IPS-20b (cell line): ENCODE measurements at regions not wholly inside any gene's neighbourhood (a gene's known extent, or its start where the extent isn't known, plus 50 kb on each side); places are given as distances from the start of the nearest gene placed in this dataset.
A peak's percentile ranks its signal among the peaks of the same experiment; 100 is the strongest.
"Not testable (repeated sequence)": the region's sequence is repeated elsewhere in the genome, so short reads cannot be mapped to it uniquely, and the experiment has no call there.

ENCODE experiments used
- H3K27ac ChIP-seq: one replicate; pipeline ENCODE4 v1.5.1; 2013; ENCODE audit warnings: low read length
- H3K27me3 ChIP-seq: 2 replicates; pipeline ENCODE4 v1.6.1; 2013; ENCODE audit warnings: mild to moderate bottlenecking, low read length, inconsistent platforms; ENCODE audit not compliant: insufficient read depth
- H3K36me3 ChIP-seq: 2 replicates; pipeline ENCODE4 v1.6.1; 2013; ENCODE audit warnings: low read depth, mild to moderate bottlenecking, inconsistent platforms, low read length, moderate library complexity; ENCODE audit not compliant: insufficient read depth
- H3K4me1 ChIP-seq: 2 replicates; pipeline ENCODE4 v1.6.1; 2013; ENCODE audit warnings: mild to moderate bottlenecking, control low read depth, inconsistent platforms, low read length, moderate library complexity; ENCODE audit not compliant: insufficient read depth
- H3K4me3 ChIP-seq: 2 replicates; pipeline ENCODE4 v1.5.1; 2013; ENCODE audit warnings: mild to moderate bottlenecking, low read length, inconsistent platforms
- H3K9ac ChIP-seq: 2 replicates; pipeline ENCODE4 v1.6.1; 2013; ENCODE audit warnings: low read depth, mild to moderate bottlenecking, inconsistent platforms, low read length, moderate library complexity
- H3K9me3 ChIP-seq: 2 replicates; pipeline ENCODE4 v1.6.1; 2013; ENCODE audit warnings: mild to moderate bottlenecking, low read depth, low read length, inconsistent platforms; ENCODE audit not compliant: insufficient read depth

GRCh38 chr15:59828263-59828662, 139.1 kb upstream of the BNIP2 start:
- no peaks in the 10 kb centered on the region; the same call in 1 of the 2 replicates for H3K4me1 ChIP-seq
- no peak overlapping the region for H3K4me3 ChIP-seq

GRCh38 chr15:59825901-59826300, 136.8 kb upstream of the BNIP2 start:
- Histone ChIP-seq H3K36me3 (no peaks in the 10 kb centered on the region), H3K27me3 (no peaks in the 10 kb centered on the region), H3K9me3 (no peaks in the 10 kb centered on the region), H3K27ac (no peak overlapping the region), H3K4me3 (no peak overlapping the region), H3K4me1 (no peaks in the 10 kb centered on the region; the same call in 1 of the 2 replicates), H3K9ac (no peak overlapping the region)

More at GRCh38 chr15:59828263-59828662, 139.1 kb upstream of the BNIP2 start:
- Histone ChIP-seq H3K27me3 (no peaks in the 10 kb centered on the region), H3K36me3 (no peaks in the 10 kb centered on the region), H3K27ac (no peak overlapping the region), H3K9me3 (no peaks in the 10 kb centered on the region), H3K9ac (no peak overlapping the region)

DNA sequence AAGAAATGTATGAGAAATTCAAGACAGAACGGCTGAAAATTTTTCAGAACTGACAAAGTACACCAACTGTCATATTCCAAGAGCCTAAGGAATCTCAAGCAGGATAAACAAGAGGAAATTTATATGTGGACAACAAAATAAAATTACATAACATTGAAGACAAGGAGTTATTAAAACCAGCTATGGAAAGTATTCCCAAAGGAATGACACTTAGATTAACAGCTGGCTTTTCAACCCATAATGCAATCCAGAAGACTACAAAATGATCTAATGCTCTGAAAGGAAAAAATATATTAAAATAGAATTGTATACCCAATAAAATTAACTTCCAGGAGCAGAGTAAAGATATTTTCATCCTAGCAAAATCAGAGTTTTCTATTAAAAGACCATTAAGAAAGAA, 132.2 kb upstream of the BNIP2 start:
- Histone ChIP-seq H3K9ac (no peak overlapping the region), H3K9me3 (no peaks in the 10 kb centered on the region), H3K27me3 (no peaks in the 10 kb centered on the region), H3K36me3 (no peaks in the 10 kb centered on the region), H3K27ac (no peak overlapping the region), H3K4me1 (peaks cover 9% of the 10 kb centered on the region), H3K4me3 (no peak overlapping the region)

- H3K9me3 ChIP-seq: no peaks in the 10 kb centered on the region
- H3K9ac ChIP-seq: no peak overlapping the region
- no peaks in the 10 kb centered on the region for H3K36me3 ChIP-seq
- peaks cover 9% of the 10 kb centered on the region for H3K4me1 ChIP-seq
- no peaks in the 10 kb centered on the region for H3K27me3 ChIP-seq
- H3K4me3 ChIP-seq: no peak overlapping the region
- H3K27ac ChIP-seq: no peak overlapping the region
These were observed 130.0 kb upstream of the BNIP2 start for GRCh38 chr15:59819092-59819491.

- Histone ChIP-seq H3K27me3 (no peaks in the 10 kb centered on the region), H3K9me3 (no peaks in the 10 kb centered on the region), H3K4me1 (peaks cover 9% of the 10 kb centered on the region), H3K27ac (no peak overlapping the region), H3K4me3 (no peak overlapping the region), H3K36me3 (no peaks in the 10 kb centered on the region), H3K9ac (no peak overlapping the region)
These were observed 129.2 kb upstream of the BNIP2 start for GRCh38 chr15:59818336-59818735.

- Histone ChIP-seq H3K27ac (no peak overlapping the region), H3K4me3 (no peak overlapping the region), H3K9ac (no peak overlapping the region), H3K27me3 (no peaks in the 10 kb centered on the region), H3K9me3 (no peaks in the 10 kb centered on the region), H3K36me3 (no peaks in the 10 kb centered on the region), H3K4me1 (peaks cover 9% of the 10 kb centered on the region)
These were observed 128.7 kb upstream of the BNIP2 start for GRCh38 chr15:59817834-59818233.

DNA sequence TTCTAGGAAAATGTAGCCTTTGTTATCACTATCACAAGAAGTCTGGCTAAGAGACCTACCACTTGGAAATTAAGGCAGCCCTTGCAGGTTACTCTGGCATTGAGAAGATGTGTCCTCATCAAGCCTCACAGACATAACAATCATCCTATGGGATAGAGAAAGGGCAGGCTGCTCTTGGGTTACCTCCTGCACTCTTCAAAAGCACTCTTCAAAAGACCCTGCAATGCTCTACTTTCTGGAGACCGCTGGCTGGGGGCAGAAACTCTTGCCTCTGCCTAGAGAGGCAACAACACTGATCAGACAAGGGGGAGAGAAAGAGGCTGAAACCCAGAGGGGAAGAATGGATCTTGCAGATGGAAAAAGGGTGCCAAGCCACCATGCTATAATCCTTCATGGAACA, 127.9 kb upstream of the BNIP2 start:
- H3K4me3 ChIP-seq: no peak overlapping the region
- no peaks in the 10 kb centered on the region for H3K9me3 ChIP-seq
- no peak overlapping the region for H3K9ac ChIP-seq
- no peak overlapping the region for H3K27ac ChIP-seq
- H3K4me1 ChIP-seq: peaks cover 14% of the 10 kb centered on the region
- no peaks in the 10 kb centered on the region for H3K27me3 ChIP-seq
- no peaks in the 10 kb centered on the region for H3K36me3 ChIP-seq

DNA sequence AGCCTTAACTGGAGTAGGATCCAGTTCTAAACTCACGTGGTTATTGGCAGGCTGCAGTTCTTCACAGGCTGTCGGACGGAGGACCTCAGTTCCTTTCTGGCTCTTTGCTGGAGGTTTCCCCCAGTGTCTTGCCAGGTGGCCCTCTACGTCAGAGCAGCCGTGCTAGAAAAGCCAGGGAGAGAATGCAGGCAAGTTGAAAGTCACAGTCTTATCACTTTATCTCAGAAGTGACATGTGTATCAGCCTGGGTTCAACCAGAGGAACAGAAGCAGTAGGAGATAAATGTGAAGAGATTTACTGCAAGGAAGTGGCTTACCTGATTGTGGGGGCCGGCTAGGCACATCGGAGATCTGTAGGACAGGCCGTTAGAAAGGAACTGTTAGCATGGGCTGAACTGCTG, 125.3 kb upstream of the BNIP2 start:
- H3K27me3 ChIP-seq: no peaks in the 10 kb centered on the region
- H3K9me3 ChIP-seq: no peaks in the 10 kb centered on the region
- no peak overlapping the region for H3K27ac ChIP-seq

DNA sequence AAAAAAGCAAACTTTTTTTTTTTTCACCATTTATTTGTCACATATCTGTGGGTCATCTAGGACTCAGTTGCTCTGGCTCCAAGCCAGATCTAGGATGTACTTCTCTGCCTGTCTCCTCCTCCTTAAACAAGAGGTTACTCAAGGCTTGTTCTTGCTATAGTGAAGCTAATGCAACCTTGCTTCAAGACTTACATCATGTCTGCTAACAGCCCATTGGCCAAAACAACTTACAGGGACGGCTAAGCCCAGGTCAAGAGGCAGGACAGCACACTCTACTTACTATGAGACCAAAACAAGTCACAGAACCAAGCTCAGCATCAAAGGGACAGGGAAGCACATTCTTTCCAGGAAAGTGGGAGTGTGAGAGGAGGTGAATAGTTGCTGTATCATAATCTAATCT, 123.8 kb upstream of the BNIP2 start:
- no peaks in the 10 kb centered on the region for H3K9me3 ChIP-seq
- no peaks in the 10 kb centered on the region for H3K36me3 ChIP-seq
- peaks cover 5% of the 10 kb centered on the region; the same call in 1 of the 2 replicates for H3K4me1 ChIP-seq
- no peak overlapping the region for H3K9ac ChIP-seq
- no peaks in the 10 kb centered on the region for H3K27me3 ChIP-seq
- H3K27ac ChIP-seq: no peak overlapping the region
- no peak overlapping the region for H3K4me3 ChIP-seq

More for the DNA sequence above, 125.3 kb upstream of the BNIP2 start:
- Histone ChIP-seq H3K4me3 (no peak overlapping the region), H3K36me3 (no peaks in the 10 kb centered on the region), H3K4me1 (peaks cover 14% of the 10 kb centered on the region), H3K9ac (no peak overlapping the region)

DNA sequence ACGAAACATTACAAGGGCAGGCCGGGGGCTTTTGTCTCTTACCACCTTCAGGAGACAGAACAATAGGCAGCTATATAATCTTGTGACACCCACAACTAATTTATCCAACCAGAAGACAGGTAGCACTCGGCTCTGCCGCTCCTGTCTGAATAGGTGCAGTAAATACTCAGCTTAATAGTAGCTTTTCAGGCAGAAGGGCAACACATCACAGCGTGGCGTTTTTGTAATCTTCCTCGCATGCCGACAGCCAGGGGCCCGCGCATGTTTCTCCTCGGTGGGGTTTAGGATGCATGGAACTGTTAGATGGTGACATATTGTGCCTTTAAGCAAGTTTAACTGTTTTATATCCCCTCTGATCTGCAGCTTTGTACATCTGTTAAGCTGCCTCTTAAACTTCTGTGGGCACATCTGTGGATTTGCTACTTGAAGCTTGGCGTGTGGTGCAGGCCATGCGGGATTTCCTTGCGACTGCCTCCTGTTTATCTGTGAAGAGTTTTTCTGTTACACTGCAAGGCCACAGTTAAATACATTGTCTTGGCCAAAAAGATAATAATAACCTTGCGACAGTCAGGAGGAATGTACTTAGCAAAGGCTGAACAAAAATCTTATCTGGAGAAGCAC, 123.2 kb upstream of the BNIP2 start:
- H3K9ac ChIP-seq: no peak overlapping the region
- no peaks in the 10 kb centered on the region for H3K27me3 ChIP-seq
- H3K27ac ChIP-seq: no peak overlapping the region
- H3K4me1 ChIP-seq: 0 out of 2 replicates have a peak, but pooled peaks cover 5% of the 10 kb centered on the region
- H3K36me3 ChIP-seq: no peaks in the 10 kb centered on the region
- no peaks in the 10 kb centered on the region for H3K9me3 ChIP-seq
- no peak overlapping the region for H3K4me3 ChIP-seq

DNA sequence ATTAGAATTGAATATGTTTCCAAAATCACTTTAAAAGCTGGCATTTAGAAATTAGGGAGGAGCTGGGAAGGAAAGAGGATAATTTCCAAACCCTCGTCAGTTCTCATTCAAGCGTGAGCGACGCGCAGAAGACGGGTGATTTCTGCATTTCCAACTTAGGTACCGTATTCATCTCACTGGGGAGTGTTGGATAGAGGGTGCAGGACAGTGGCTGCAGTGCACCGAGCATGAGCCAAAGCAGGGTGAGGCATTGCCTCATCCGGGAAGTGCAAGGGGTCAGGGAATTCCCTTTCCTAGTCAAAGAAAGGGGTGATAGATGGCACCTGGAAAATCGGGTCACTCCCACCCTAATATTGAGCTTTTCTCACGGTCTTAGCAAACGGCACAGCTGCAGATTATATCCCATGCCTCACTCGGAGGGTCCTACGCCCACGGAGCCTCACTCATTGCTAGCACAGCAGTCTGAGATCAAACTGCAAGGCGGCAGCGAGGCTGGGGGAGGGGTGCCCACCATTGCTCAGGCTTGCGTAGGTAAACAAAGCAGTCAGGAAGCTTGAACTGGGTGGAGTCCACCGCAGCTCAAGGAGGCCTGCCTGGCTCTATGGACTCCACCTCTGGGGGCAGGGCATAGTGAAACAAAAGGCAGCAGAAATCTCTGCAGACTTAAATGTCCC, 114.3 kb upstream of the BNIP2 start:
- not testable (repeated sequence) for H3K4me1 ChIP-seq, H3K27me3 ChIP-seq, H3K36me3 ChIP-seq, H3K9me3 ChIP-seq, H3K27ac ChIP-seq
- peak overlapping the region; percentile 41; the same call in 1 of the 2 replicates for H3K9ac ChIP-seq
- H3K4me3 ChIP-seq: peak overlapping the region; percentile 55

GRCh38 chr15:59801649-59802048, 112.5 kb upstream of the BNIP2 start:
- no peak overlapping the region for H3K4me3 ChIP-seq
- no peak overlapping the region for H3K9ac ChIP-seq
- no peaks in the 10 kb centered on the region for H3K4me1 ChIP-seq
- no peaks in the 10 kb centered on the region for H3K9me3 ChIP-seq
- no peaks in the 10 kb centered on the region for H3K36me3 ChIP-seq
- H3K27ac ChIP-seq: no peak overlapping the region
- no peaks in the 10 kb centered on the region for H3K27me3 ChIP-seq
